WTC11 (cell line): ENCODE measurements at regions not wholly inside any gene's neighbourhood (a gene's known extent, or its start where the extent isn't known, plus 50 kb on each side); places are given as distances from the start of the nearest gene placed in this dataset.

Experiments
- ATAC-seq: fragments of 200-7000 bp; cut with Tn5 transposase; 2 replicates; pipeline ENCODE4 v1.10.0; 2021; ENCODE audit warnings: mild to moderate bottlenecking, moderate library complexity
- CTCF ChIA-PET: fragments of 300-600 bp; sonication (Branson Sonifier 250); formaldehyde crosslinking; loops from one replicate; lab custom pipeline; 2021; ENCODE audit warnings: antibody characterized with exemption; lab: Charles Lee
- POLR2A ChIA-PET: fragments of 350-600 bp; sonication (Branson Sonifier 250); formaldehyde crosslinking; loops from one replicate; lab custom pipeline; 2021; ENCODE audit warnings: antibody characterized with exemption; lab: Charles Lee
- DNase-seq: peaks from one replicate; pipeline ENCODE4 v3.0.0; 2021; ENCODE audit warnings: low spot score
- H3K27ac Mint-ChIP-seq: 2 replicates; pipeline ENCODE4 v1.8.0; 2021; ENCODE audit warnings: mixed read lengths
- H3K27me3 Mint-ChIP-seq: 2 replicates; pipeline ENCODE4 v1.8.0; 2021; ENCODE audit warnings: low read depth, mild to moderate bottlenecking, moderate library complexity, mixed read lengths
- H3K36me3 Mint-ChIP-seq: 2 replicates; pipeline ENCODE4 v1.8.0; 2021; ENCODE audit warnings: mixed read lengths
- H3K4me1 Mint-ChIP-seq: 2 replicates; pipeline ENCODE4 v1.8.0; 2022; ENCODE audit warnings: mixed read lengths
- H3K4me3 Mint-ChIP-seq: 2 replicates; pipeline ENCODE4 v1.8.0; 2021; ENCODE audit warnings: mild to moderate bottlenecking, moderate library complexity, mixed read lengths
- H3K9me3 Mint-ChIP-seq: 2 replicates; pipeline ENCODE4 v1.8.0; 2021; ENCODE audit warnings: mixed read lengths
- AR ChIP-seq: fragments of 250-450 bp; sonication (Bioruptor Pico); IDR thresholded peaks from 2 replicates; pipeline ENCODE4 v1.9.0; 2021; ENCODE audit warnings: mild to moderate bottlenecking
- ATF2 ChIP-seq: sonication (generic); formaldehyde crosslinking; IDR thresholded peaks from 2 replicates; pipeline ENCODE4 v1.8.1; 2022; ENCODE audit warnings: low read depth, missing genetic modification reagents, borderline replicate concordance
- E2F4 ChIP-seq: sonication (generic); formaldehyde crosslinking; IDR thresholded peaks from 2 replicates; pipeline ENCODE4 v1.8.1; 2022; ENCODE audit warnings: low read depth, mild to moderate bottlenecking, moderate library complexity, missing genetic modification reagents, borderline replicate concordance
- ETV6 ChIP-seq: sonication (generic); formaldehyde crosslinking; IDR thresholded peaks from 2 replicates; pipeline ENCODE4 v1.8.1; 2022; ENCODE audit warnings: mild to moderate bottlenecking, missing genetic modification reagents
- FOXJ3 ChIP-seq: sonication (generic); formaldehyde crosslinking; IDR thresholded peaks from 2 replicates; pipeline ENCODE4 v1.9.0; 2021; ENCODE audit warnings: missing genetic modification reagents, mild to moderate bottlenecking, borderline replicate concordance
- GABPB1 ChIP-seq: sonication (generic); formaldehyde crosslinking; IDR thresholded peaks from 2 replicates; pipeline ENCODE4 v1.8.1; 2023; ENCODE audit warnings: mild to moderate bottlenecking, missing genetic modification reagents
- JAZF1 ChIP-seq: fragments of 250-450 bp; sonication (Bioruptor Pico); IDR thresholded peaks from 2 replicates; pipeline ENCODE4 v1.9.0; 2021; ENCODE audit warnings: moderate library complexity, mild to moderate bottlenecking, inconsistent platforms
- MAX ChIP-seq: sonication (generic); formaldehyde crosslinking; IDR thresholded peaks from 2 replicates; pipeline ENCODE4 v1.8.0; 2022; ENCODE audit warnings: mild to moderate bottlenecking, missing genetic modification reagents
- MLX ChIP-seq: sonication (generic); formaldehyde crosslinking; IDR thresholded peaks from 2 replicates; pipeline ENCODE4 v1.8.1; 2023; ENCODE audit warnings: mild to moderate bottlenecking, missing genetic modification reagents, moderate library complexity
- MYBL2 ChIP-seq: sonication (generic); formaldehyde crosslinking; IDR thresholded peaks from 2 replicates; pipeline ENCODE4 v1.8.1; 2023; ENCODE audit warnings: mild to moderate bottlenecking, moderate library complexity, missing genetic modification reagents
- NFE2L1 ChIP-seq: sonication (generic); formaldehyde crosslinking; IDR thresholded peaks from 2 replicates; pipeline ENCODE4 v1.8.1; 2023; ENCODE audit warnings: missing genetic modification reagents
- NFYB ChIP-seq: sonication (generic); formaldehyde crosslinking; conservative IDR thresholded peaks from 2 replicates; pipeline ENCODE4 v1.8.0; 2022; ENCODE audit warnings: low read depth, missing genetic modification reagents
- NR3C1 ChIP-seq: sonication (generic); formaldehyde crosslinking; conservative IDR thresholded peaks from 2 replicates; pipeline ENCODE4 v1.8.1; 2023; ENCODE audit warnings: low read depth, mild to moderate bottlenecking, missing genetic modification reagents
- PRDM15 ChIP-seq: sonication (generic); formaldehyde crosslinking; IDR thresholded peaks from 2 replicates; pipeline ENCODE4 v1.8.0; 2022; ENCODE audit warnings: missing genetic modification reagents
- TEAD1 ChIP-seq: sonication (generic); formaldehyde crosslinking; IDR thresholded peaks from 2 replicates; pipeline ENCODE4 v1.8.0; 2022; ENCODE audit warnings: mild to moderate bottlenecking, missing genetic modification reagents
- ZNF219 ChIP-seq: sonication (generic); formaldehyde crosslinking; IDR thresholded peaks from 2 replicates; pipeline ENCODE4 v1.8.0; 2023; ENCODE audit warnings: missing genetic modification reagents, mild to moderate bottlenecking, borderline replicate concordance
- ZNF232 ChIP-seq: sonication (generic); formaldehyde crosslinking; IDR thresholded peaks from 2 replicates; pipeline ENCODE4 v1.8.0; 2022; ENCODE audit warnings: mild to moderate bottlenecking, missing genetic modification reagents

GRCh38 chr14:44873536-44873935, 88.2 kb downstream of the KLHL28 start:
- DNase-seq (peak; percentile 16), ATAC-seq (peak; percentile 38; the same call in 1 of the 2 replicates)
- POLR2A ChIA-PET, result no interaction called here
- Mint-ChIP-seq H3K4me1 (peaks cover 5% of the 10 kb centered on the region), H3K9me3 (peaks cover 24% of the 10 kb centered on the region), H3K36me3 (no peaks in the 10 kb centered on the region), H3K27me3 (peaks cover 5% of the 10 kb centered on the region), H3K4me3 (peak overlapping the region; percentile 66), H3K27ac (no peak overlapping the region)
- TF ChIP-seq PRDM15 (CRISPR knock-in tag) (no peak), MAX (CRISPR knock-in tag) (no peak)
- CTCF ChIA-PET, result interaction anchor here (0.6 kb wide), 1 partner anchor 395 kb away, joined by 4 read pairs; no protein-coding TSS in a partner anchor

- Mint-ChIP-seq H3K4me1 (no peaks in the 10 kb centered on the region), H3K4me3 (no peak overlapping the region), H3K36me3 (no peaks in the 10 kb centered on the region), H3K9me3 (peaks cover 19% of the 10 kb centered on the region), H3K27ac (no peak overlapping the region), H3K27me3 (no peaks in the 10 kb centered on the region)
- POLR2A ChIA-PET, result no interaction called here
- CTCF ChIA-PET, result no interaction called here
- no peak for TF ChIP-seq NFE2L1
- no peak for TF ChIP-seq FOXJ3 (CRISPR knock-in tag)
- TF ChIP-seq ATF2 (CRISPR knock-in tag), result no peak
- TF ChIP-seq MAX (CRISPR knock-in tag), result no peak
- TF ChIP-seq TEAD1 (CRISPR knock-in tag), result no peak
- no peak for TF ChIP-seq NR3C1 (CRISPR knock-in tag)
- ATAC-seq (no peak), DNase-seq (no peak)
Measured at GRCh38 chr14:44866770-44867169, 95.0 kb downstream of the KLHL28 start.

- Mint-ChIP-seq H3K9me3 (peaks cover 15% of the 10 kb centered on the region), H3K27ac (no peak overlapping the region), H3K4me1 (no peaks in the 10 kb centered on the region), H3K4me3 (no peak overlapping the region), H3K36me3 (no peaks in the 10 kb centered on the region), H3K27me3 (no peaks in the 10 kb centered on the region)
- ATAC-seq (no peak), DNase-seq (no peak)
- ChIA-PET POLR2A (no interaction called here), CTCF (no interaction called here)
- TF ChIP-seq JAZF1 (no peak), ZNF232 (CRISPR knock-in tag) (no peak), GABPB1 (CRISPR knock-in tag) (no peak), NFYB (no peak), MYBL2 (no peak), MLX (no peak), ZNF219 (no peak), NFE2L1 (no peak), AR (CRISPR knock-in tag) (no peak), ETV6 (CRISPR knock-in tag) (no peak), E2F4 (no peak)
Measured at GRCh38 chr14:44866322-44866721, 95.4 kb downstream of the KLHL28 start.
